CD14-positive monocyte (primary cell): ENCODE measurements at regions not wholly inside any gene's neighbourhood (a gene's known extent, or its start where the extent isn't known, plus 50 kb on each side); places are given as distances from the start of the nearest gene placed in this dataset.

Experiments used
- DNase-seq, 3 donors: peaks; one replicate each; pipeline ENCODE4 v3.0.0-alpha.2; 2011 to 2022
- H2AFZ ChIP-seq: 2 replicates; pipeline ENCODE4 v1.6.0; 2012; ENCODE audit warnings: mild to moderate bottlenecking, low read depth, low read length, inconsistent platforms; ENCODE audit not compliant: insufficient read depth, poor library complexity, severe bottlenecking
- H3K27ac ChIP-seq, 2 donors: 1 replicate in 1 of 2; 2 replicates in 1 of 2; pipeline ENCODE4 v1.5.1; 2012 to 2013; ENCODE audit warnings: low read length in 2 of 2, control low read depth in 1 of 2, inconsistent platforms in 1 of 2, low read depth in 1 of 2, mild to moderate bottlenecking in 1 of 2
- H3K27me3 ChIP-seq, 2 donors: one replicate each; pipeline versions ENCODE4 v1.6.0 to v1.6.1; 2011 to 2013; ENCODE audit warnings: low read length in 2 of 2; ENCODE audit not compliant: control insufficient read depth in 2 of 2, insufficient read depth in 2 of 2
- H3K36me3 ChIP-seq, 2 donors: replicated peaks in 1 of 2; 1 replicate in 1 of 2; 2 replicates in 1 of 2; pipeline versions ENCODE4 v1.5.1 to v1.6.1; 2012 to 2013; ENCODE audit warnings: low read length in 2 of 2, control low read depth in 1 of 2, inconsistent platforms in 1 of 2, mild to moderate bottlenecking in 1 of 2; ENCODE audit not compliant: insufficient read depth in 2 of 2, control insufficient read depth in 1 of 2
- H3K4me1 ChIP-seq, 2 donors: 1 replicate in 1 of 2; 2 replicates in 1 of 2; pipeline versions ENCODE4 v1.5.1 to v1.6.1; 2012 to 2013; ENCODE audit warnings: low read length in 2 of 2, control low read depth in 1 of 2, inconsistent platforms in 1 of 2, mild to moderate bottlenecking in 1 of 2, moderate library complexity in 1 of 2; ENCODE audit not compliant: insufficient read depth in 2 of 2, control insufficient read depth in 1 of 2
- H3K4me2 ChIP-seq: replicated peaks from 2 replicates; pipeline ENCODE3; 2012; ENCODE audit warnings: low read length, moderate library complexity, mild to moderate bottlenecking; ENCODE audit not compliant: poor library complexity, severe bottlenecking; ENCODE audit errors: extremely low read depth
- H3K4me3 ChIP-seq, 3 experiments: fragments of 200-600 bp in 1 of 3; sonication (generic) in 1 of 3; replicated peaks in 1 of 3; 1 replicate in 2 of 3; 2 replicates in 1 of 3; pipeline ENCODE4 v1.5.1; 2011 to 2013; ENCODE audit warnings: low read length in 3 of 3, mild to moderate bottlenecking in 3 of 3, control low read depth in 2 of 3, low read depth in 2 of 3, inconsistent platforms in 1 of 3, moderate library complexity in 1 of 3
- H3K79me2 ChIP-seq: 2 replicates; pipeline ENCODE4 v1.6.0; 2012; ENCODE audit warnings: mild to moderate bottlenecking, control low read depth, inconsistent platforms, low read length, moderate library complexity; ENCODE audit not compliant: insufficient read depth
- H3K9ac ChIP-seq: 2 replicates; pipeline ENCODE4 v1.6.0; 2017; ENCODE audit warnings: low read length, mild to moderate bottlenecking; ENCODE audit not compliant: insufficient read depth, poor library complexity, severe bottlenecking
- H3K9me3 ChIP-seq, 2 donors: replicated peaks in 1 of 2; 1 replicate in 1 of 2; 2 replicates in 1 of 2; pipeline versions ENCODE4 v1.5.1 to v1.6.1; 2012 to 2013; ENCODE audit warnings: low read length in 2 of 2, control low read depth in 1 of 2; ENCODE audit not compliant: control insufficient read depth in 1 of 2, insufficient read depth in 1 of 2
- H4K20me1 ChIP-seq: 2 replicates; pipeline ENCODE4 v1.6.0; 2012; ENCODE audit warnings: mild to moderate bottlenecking, low read length, control low read depth, moderate library complexity; ENCODE audit not compliant: insufficient read depth
- H3K27ac Mint-ChIP-seq, 7 donors: one replicate each; pipeline ENCODE4 v1.8.0; 2020; ENCODE audit warnings: mild to moderate bottlenecking in 7 of 7, mixed read lengths in 7 of 7, moderate library complexity in 6 of 7, inconsistent platforms in 2 of 7
- H3K27me3 Mint-ChIP-seq, 3 donors: one replicate each; pipeline ENCODE4 v1.8.0; 2021 to 2022; ENCODE audit warnings: low read depth in 3 of 3, mild to moderate bottlenecking in 3 of 3, mixed read lengths in 3 of 3, moderate library complexity in 3 of 3, inconsistent platforms in 1 of 3
- H3K36me3 Mint-ChIP-seq, 2 donors: one replicate each; pipeline ENCODE4 v1.8.0; 2020; ENCODE audit warnings: mixed read lengths in 2 of 2, inconsistent platforms in 1 of 2, mild to moderate bottlenecking in 1 of 2
- H3K4me1 Mint-ChIP-seq: one replicate; pipeline ENCODE4 v1.8.0; 2020; ENCODE audit warnings: mild to moderate bottlenecking, mixed read lengths
- H3K4me3 Mint-ChIP-seq, 2 donors: one replicate each; pipeline ENCODE4 v1.8.0; 2020; ENCODE audit warnings: mild to moderate bottlenecking in 2 of 2, mixed read lengths in 2 of 2, moderate library complexity in 1 of 2
- H3K9me3 Mint-ChIP-seq, 7 donors: one replicate each; pipeline ENCODE4 v1.8.0; 2020 to 2022; ENCODE audit warnings: mixed read lengths in 7 of 7, mild to moderate bottlenecking in 6 of 7, moderate library complexity in 6 of 7, inconsistent platforms in 2 of 7
- CTCF ChIP-seq: fragments of 200-600 bp; IDR thresholded peaks from one replicate; pipeline ENCODE4 v1.8.0; 2022; ENCODE audit warnings: antibody characterized with exemption, mild to moderate bottlenecking
- WGBS: methylation state at CpG from one replicate; pipeline ENCODE4 v1.1.5; 2013; ENCODE audit warnings: missing lambda C conversion rate; ENCODE audit not compliant: insufficient coverage; 5-methylcytosine and 5-hydroxymethylcytosine counted together
- intact Hi-C, 2 donors: fragments of 100-400 bp; cut with micrococcal nuclease; formaldehyde crosslinking; loops; one replicate each; pipeline versions ENCODE4 v1.15.0 to v1.15.1; 2023

- H3K4me3 Mint-ChIP-seq = no peak overlapping the region
- H3K9ac ChIP-seq = no peak overlapping the region
- 86% methylated on average over 5 of the region's 15 CpGs for WGBS
Measured at GRCh38 chr9:135422341-135422944, 57.1 kb upstream of the PPP1R26 start.

DNA sequence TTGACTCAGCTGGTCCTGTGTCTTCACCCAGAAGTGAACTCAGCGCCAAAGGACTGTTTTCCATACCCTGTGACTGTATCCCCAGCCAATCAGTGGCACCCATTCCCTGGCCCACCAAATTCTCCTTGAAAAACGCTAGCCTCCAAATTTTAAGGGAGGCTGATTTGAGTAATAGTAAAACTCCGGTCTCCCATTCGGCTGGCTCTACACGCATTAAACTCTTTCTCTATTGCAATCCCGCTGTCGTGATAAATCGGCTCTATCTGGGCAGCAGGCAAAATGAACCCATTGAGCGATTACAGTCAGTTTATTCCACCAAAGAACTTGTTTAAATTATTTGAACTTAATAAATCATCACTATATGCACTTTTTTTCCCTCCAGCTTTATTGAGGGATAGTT is 55.9 kb upstream of the PPP1R26 start:
- H3K79me2 ChIP-seq = no peaks in the 10 kb centered on the region
- no peaks in the 10 kb centered on the region for H3K36me3 Mint-ChIP-seq
- H3K4me3 Mint-ChIP-seq = no peak overlapping the region
- H3K4me1 Mint-ChIP-seq = no peaks in the 10 kb centered on the region
- H3K27ac ChIP-seq = no peak overlapping the region
- no peak for DNase-seq
- H2AFZ ChIP-seq = no peak overlapping the region
- peaks cover 15 to 30% (median 21%) of the 10 kb centered on the region in 3 donors for H3K27me3 Mint-ChIP-seq
- H3K9ac ChIP-seq = no peak overlapping the region
- no peaks in the 10 kb centered on the region for H3K27me3 ChIP-seq
- H3K9me3 Mint-ChIP-seq = peaks cover 17 to 55% (median 37%) of the 10 kb centered on the region in 7 donors
- WGBS = 96% methylated on average over 4 of the region's 9 CpGs
- H3K9me3 ChIP-seq = peaks cover 15 to 45% of the 10 kb centered on the region in 2 donors
- H3K4me2 ChIP-seq = no peak overlapping the region
- H3K27ac Mint-ChIP-seq = no peak overlapping the region
- H4K20me1 ChIP-seq = no peaks in the 10 kb centered on the region
- intact Hi-C loops = no loop called here
- no peaks in the 10 kb centered on the region for H3K4me1 ChIP-seq
- H3K4me3 ChIP-seq = no peak overlapping the region
- TF ChIP-seq CTCF = no peak
- H3K36me3 ChIP-seq = no peaks in the 10 kb centered on the region

More at GRCh38 chr9:135422341-135422944, 57.1 kb upstream of the PPP1R26 start:
- H3K27ac ChIP-seq = no peak overlapping the region
- no peaks in the 10 kb centered on the region for H3K4me1 ChIP-seq
- no peak overlapping the region for H3K4me3 ChIP-seq
- peaks cover 15 to 45% of the 10 kb centered on the region in 2 donors for H3K9me3 ChIP-seq
- H2AFZ ChIP-seq = no peak overlapping the region
- no peaks in the 10 kb centered on the region for H3K4me1 Mint-ChIP-seq
- H3K4me2 ChIP-seq = no peak overlapping the region
- TF ChIP-seq CTCF = no peak
- H3K9me3 Mint-ChIP-seq = peaks cover 17 to 48% (median 36%) of the 10 kb centered on the region in 7 donors
- peaks cover 0 to 4% of the 10 kb centered on the region in 2 donors for H3K27me3 ChIP-seq
- H3K79me2 ChIP-seq = no peaks in the 10 kb centered on the region
- no peak for DNase-seq
- H3K36me3 ChIP-seq = no peaks in the 10 kb centered on the region
- no peak overlapping the region for H3K27ac Mint-ChIP-seq
- intact Hi-C loops = no loop called here
- H3K27me3 Mint-ChIP-seq = peaks cover 19 to 41% (median 27%) of the 10 kb centered on the region in 3 donors
- no peaks in the 10 kb centered on the region for H3K36me3 Mint-ChIP-seq
- no peaks in the 10 kb centered on the region for H4K20me1 ChIP-seq
